Stimulated activated memory B cell treated with anti-CD40 and anti-IgM and Interleukin-4, amounts not matched to agents 10 μg/mL and 1 μg/mL and 100 μg/mL, for 72 hours (primary cell): ENCODE measurements at regions not wholly inside any gene's neighbourhood (a gene's known extent, or its start where the extent isn't known, plus 50 kb on each side); places are given as distances from the start of the nearest gene placed in this dataset.
"Not testable (repeated sequence)": the region's sequence is repeated elsewhere in the genome, so short reads cannot be mapped to it uniquely, and the experiment has no call there.

ENCODE experiments used
- ATAC-seq: fragments of 150-1000 bp; cut with Tn5 transposase; 2 replicates; pipeline ENCODE4 v1.10.0; 2021
- H3K27ac Mint-ChIP-seq: one replicate; pipeline ENCODE4 v1.8.0; 2022; ENCODE audit warnings: mild to moderate bottlenecking, mixed read lengths
- H3K27me3 Mint-ChIP-seq: one replicate; pipeline ENCODE4 v1.8.0; 2022; ENCODE audit warnings: mixed read lengths
- H3K36me3 Mint-ChIP-seq: one replicate; pipeline ENCODE4 v1.8.0; 2022; ENCODE audit warnings: mixed read lengths
- H3K4me1 Mint-ChIP-seq: one replicate; pipeline ENCODE4 v1.8.0; 2022; ENCODE audit warnings: mixed read lengths
- H3K4me3 Mint-ChIP-seq: one replicate; pipeline ENCODE4 v1.8.0; 2022; ENCODE audit warnings: mild to moderate bottlenecking, moderate library complexity, mixed read lengths
- H3K9me3 Mint-ChIP-seq: one replicate; pipeline ENCODE4 v1.8.0; 2022; ENCODE audit warnings: mixed read lengths

DNA sequence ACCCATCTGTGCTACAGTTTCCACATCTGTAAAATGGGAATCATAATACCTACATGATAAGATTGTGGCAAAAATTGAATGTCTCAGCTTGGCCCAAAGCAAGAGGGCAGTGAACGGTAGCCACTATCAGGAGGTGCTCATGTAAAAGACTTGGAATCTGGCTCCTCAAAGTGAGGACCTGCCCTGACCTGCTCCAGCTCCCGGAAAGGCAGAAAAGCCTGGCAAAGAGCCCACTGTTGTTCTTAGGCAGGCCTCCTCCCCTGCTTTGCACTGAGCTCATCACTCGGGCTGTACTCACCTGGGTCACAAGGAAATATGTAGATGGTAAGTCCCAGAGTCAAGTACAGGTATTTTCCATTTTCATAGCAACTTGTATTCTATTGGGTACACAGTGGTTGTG, 250.7 kb upstream of the TBL1XR1 start:
- no peaks in the 10 kb centered on the region for H3K9me3 Mint-ChIP-seq
- ATAC-seq, result no peak
- peak overlapping the region; percentile 82 for H3K27ac Mint-ChIP-seq

GRCh38 chr3:177448987-177449359, 251.7 kb upstream of the TBL1XR1 start:
- peak overlapping the region; percentile 82 for H3K27ac Mint-ChIP-seq
- peaks cover 20% of the 10 kb centered on the region for H3K4me1 Mint-ChIP-seq
- H3K9me3 Mint-ChIP-seq, result no peaks in the 10 kb centered on the region
- peak overlapping the region; percentile 30 for H3K4me3 Mint-ChIP-seq
- peak; percentile 77 for ATAC-seq
- no peaks in the 10 kb centered on the region for H3K36me3 Mint-ChIP-seq
- H3K27me3 Mint-ChIP-seq, result no peaks in the 10 kb centered on the region

More for the DNA sequence above, 250.7 kb upstream of the TBL1XR1 start:
- peaks cover 24% of the 10 kb centered on the region for H3K4me1 Mint-ChIP-seq
- H3K36me3 Mint-ChIP-seq, result no peaks in the 10 kb centered on the region
- H3K27me3 Mint-ChIP-seq, result no peaks in the 10 kb centered on the region
- no peak overlapping the region for H3K4me3 Mint-ChIP-seq

DNA sequence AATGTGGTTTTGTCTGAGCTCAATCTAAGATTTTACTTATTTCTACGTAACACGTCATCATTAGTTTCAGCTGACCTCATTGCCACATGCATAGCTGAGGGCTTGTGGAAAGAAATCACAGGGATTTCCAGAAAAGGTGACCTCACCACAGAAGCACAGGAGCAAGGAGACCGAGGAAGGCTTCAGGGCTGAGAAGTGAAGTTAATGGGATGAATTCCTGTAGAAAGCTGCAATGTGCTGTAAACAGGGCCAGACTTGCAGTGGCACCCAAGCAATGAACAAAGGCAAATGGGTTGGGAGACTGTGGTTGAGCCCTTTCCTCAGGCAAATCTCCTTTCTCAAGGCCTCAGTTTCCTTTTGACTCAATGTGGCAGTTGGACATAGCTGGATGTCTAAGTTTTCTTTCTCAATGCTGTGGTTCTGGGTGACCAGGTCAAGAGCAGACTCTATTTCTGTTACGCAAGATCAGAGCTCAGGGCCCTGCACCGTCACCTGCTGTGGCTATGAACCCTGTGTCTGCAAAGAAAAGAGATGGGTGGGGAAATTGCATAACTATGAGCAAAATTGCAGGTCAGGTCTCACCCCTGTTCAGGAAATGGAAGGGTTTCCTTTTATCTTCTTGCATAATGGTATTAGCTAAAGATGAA, 252.2 kb upstream of the TBL1XR1 start:
- peak overlapping the region; percentile 30 for H3K4me3 Mint-ChIP-seq
- no peaks in the 10 kb centered on the region for H3K27me3 Mint-ChIP-seq
- H3K27ac Mint-ChIP-seq, result peak overlapping the region; percentile 82
- peak; percentile 74 for ATAC-seq
- peaks cover 18% of the 10 kb centered on the region for H3K4me1 Mint-ChIP-seq
- H3K36me3 Mint-ChIP-seq, result no peaks in the 10 kb centered on the region
- no peaks in the 10 kb centered on the region for H3K9me3 Mint-ChIP-seq

DNA sequence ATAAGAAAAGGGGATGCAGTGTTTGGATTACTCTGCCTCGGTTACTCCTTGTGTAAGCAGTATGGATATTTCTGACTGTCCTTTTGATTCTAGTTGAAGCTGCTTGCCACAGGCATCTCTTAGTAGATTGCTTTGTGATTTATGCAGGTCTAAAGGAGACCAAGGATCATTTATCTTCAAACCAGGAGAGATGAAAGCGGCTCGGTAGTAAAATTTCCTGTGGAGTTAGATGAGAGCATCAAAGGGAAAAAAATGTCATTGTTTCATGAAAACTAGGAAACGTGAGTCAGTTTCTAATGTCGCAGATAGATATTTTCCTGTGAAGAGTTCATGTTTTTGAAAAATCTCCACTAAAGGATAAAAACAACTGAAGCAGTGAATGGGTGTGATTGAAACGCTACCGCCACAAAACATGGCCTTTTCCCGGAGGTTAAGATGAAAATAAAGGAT, 254.0 kb upstream of the TBL1XR1 start:
- Mint-ChIP-seq H3K4me1 (peaks cover 18% of the 10 kb centered on the region), H3K27me3 (no peaks in the 10 kb centered on the region), H3K36me3 (no peaks in the 10 kb centered on the region), H3K9me3 (no peaks in the 10 kb centered on the region), H3K4me3 (no peak overlapping the region), H3K27ac (no peak overlapping the region)
- no peak for ATAC-seq

DNA sequence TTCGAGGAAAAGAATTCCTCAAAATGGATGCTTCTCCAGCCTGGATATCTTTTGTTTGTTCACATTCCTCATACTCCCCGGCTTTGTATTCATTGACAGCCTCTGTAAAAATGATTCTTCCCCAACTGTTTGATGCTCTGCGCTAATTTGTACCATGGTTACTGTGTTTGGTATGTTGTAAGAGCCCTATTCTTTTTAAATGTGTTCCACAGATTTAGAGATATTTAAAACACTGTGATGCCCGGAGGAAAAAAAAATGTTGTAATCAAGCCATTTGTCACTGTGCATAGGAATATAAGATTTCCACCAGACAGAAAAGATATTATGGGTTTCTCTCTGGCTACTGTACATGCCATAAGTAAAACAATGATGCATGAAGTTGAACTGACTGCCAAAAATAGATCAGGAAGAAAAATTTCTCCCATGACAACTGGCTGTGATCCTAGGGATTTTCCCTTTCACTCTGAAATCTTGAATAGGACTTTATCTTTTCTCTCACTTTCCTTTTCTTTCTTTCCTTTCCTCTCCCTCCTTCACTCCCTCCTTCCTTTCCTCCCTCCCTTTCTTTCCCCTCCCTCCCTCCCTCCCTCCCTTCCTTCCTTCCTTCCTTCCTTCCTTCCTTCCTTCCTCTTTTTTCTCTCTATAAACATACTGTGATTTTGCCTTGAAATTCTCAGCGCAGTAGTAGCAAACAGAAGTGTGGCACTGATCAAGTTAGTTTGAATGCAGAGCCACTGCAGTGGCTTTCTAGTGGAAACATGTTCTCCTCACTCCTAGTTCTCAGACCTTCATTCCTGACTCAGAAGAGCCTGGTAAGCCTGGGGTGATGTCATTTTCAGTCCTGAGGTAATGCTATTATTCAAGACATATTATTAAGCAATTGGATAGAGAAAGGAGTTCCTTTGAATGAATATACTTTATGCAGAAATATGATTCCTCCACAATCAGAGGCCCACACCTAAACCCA, 254.9 kb upstream of the TBL1XR1 start:
- no peaks in the 10 kb centered on the region for H3K36me3 Mint-ChIP-seq
- ATAC-seq, result no peak
- no peak overlapping the region for H3K4me3 Mint-ChIP-seq
- H3K9me3 Mint-ChIP-seq, result no peaks in the 10 kb centered on the region
- H3K27ac Mint-ChIP-seq, result no peak overlapping the region
- H3K4me1 Mint-ChIP-seq, result peaks cover 18% of the 10 kb centered on the region
- H3K27me3 Mint-ChIP-seq, result no peaks in the 10 kb centered on the region

GRCh38 chr3:177452831-177453450, 255.7 kb upstream of the TBL1XR1 start:
- no peaks in the 10 kb centered on the region for H3K27me3 Mint-ChIP-seq
- ATAC-seq, result no peak
- H3K4me1 Mint-ChIP-seq, result peaks cover 17% of the 10 kb centered on the region
- H3K9me3 Mint-ChIP-seq, result no peaks in the 10 kb centered on the region
- H3K27ac Mint-ChIP-seq, result no peak overlapping the region
- no peak overlapping the region for H3K4me3 Mint-ChIP-seq
- H3K36me3 Mint-ChIP-seq, result no peaks in the 10 kb centered on the region

DNA sequence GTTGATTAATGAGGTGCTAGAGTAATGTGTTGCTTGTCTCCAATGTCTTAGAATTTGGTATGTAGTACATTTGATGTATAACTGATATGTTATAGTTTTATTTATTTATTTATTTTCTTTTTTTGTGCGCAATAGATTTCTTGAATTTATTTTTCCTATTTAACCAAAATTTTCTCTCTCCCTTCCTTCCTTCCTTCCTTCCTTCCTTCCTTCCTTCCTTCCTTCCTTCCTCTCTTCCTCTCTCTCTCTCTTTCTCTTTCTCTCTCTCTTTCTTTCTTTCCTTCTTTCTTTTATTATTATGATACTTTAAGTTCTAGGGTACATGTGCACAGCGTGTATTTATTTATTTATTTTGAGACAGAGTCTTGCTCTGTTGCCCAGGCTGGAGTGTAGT, 256.2 kb upstream of the TBL1XR1 start:
- no peak for ATAC-seq

DNA sequence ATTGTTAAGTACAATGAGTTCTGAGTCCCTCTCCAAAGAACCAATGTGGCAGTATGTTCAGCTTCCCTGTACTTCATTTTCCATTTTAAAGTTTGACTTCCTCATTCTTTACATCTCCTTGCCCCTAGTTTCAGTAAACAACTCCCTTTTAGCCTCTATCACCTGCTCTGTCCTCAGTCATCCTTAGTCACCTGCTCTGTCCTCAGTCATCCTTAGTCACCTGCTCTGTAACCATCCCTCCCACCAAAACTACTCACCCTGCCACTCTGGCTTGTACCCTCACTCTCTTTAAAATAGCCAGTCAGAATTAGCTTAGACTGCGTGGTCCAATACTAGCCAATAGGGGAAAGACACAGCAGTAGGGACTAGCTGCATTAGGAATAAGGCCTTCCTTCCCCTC, 259.9 kb upstream of the TBL1XR1 start:
- not testable (repeated sequence) for H3K27ac Mint-ChIP-seq, ATAC-seq, H3K4me1 Mint-ChIP-seq, H3K9me3 Mint-ChIP-seq, H3K36me3 Mint-ChIP-seq, H3K4me3 Mint-ChIP-seq, H3K27me3 Mint-ChIP-seq

More for the DNA sequence above, 256.2 kb upstream of the TBL1XR1 start:
- no peak overlapping the region for H3K27ac Mint-ChIP-seq
- H3K36me3 Mint-ChIP-seq, result no peaks in the 10 kb centered on the region
- H3K27me3 Mint-ChIP-seq, result no peaks in the 10 kb centered on the region
- H3K4me1 Mint-ChIP-seq, result peaks cover 12% of the 10 kb centered on the region
- H3K9me3 Mint-ChIP-seq, result no peaks in the 10 kb centered on the region
- no peak overlapping the region for H3K4me3 Mint-ChIP-seq

- H3K9me3 Mint-ChIP-seq, result no peaks in the 10 kb centered on the region
- ATAC-seq, result no peak
- no peaks in the 10 kb centered on the region for H3K27me3 Mint-ChIP-seq
- H3K36me3 Mint-ChIP-seq, result no peaks in the 10 kb centered on the region
- no peak overlapping the region for H3K27ac Mint-ChIP-seq
- no peak overlapping the region for H3K4me3 Mint-ChIP-seq
- no peaks in the 10 kb centered on the region for H3K4me1 Mint-ChIP-seq
Measured at GRCh38 chr3:177459401-177459800, 262.1 kb upstream of the TBL1XR1 start.

- H3K36me3 Mint-ChIP-seq, result no peaks in the 10 kb centered on the region
- no peaks in the 10 kb centered on the region for H3K4me1 Mint-ChIP-seq
- no peaks in the 10 kb centered on the region for H3K9me3 Mint-ChIP-seq
- H3K27ac Mint-ChIP-seq, result no peak overlapping the region
- H3K27me3 Mint-ChIP-seq, result no peaks in the 10 kb centered on the region
- no peak for ATAC-seq
- no peak overlapping the region for H3K4me3 Mint-ChIP-seq
Measured at GRCh38 chr3:177460047-177460446, 262.8 kb upstream of the TBL1XR1 start.

DNA sequence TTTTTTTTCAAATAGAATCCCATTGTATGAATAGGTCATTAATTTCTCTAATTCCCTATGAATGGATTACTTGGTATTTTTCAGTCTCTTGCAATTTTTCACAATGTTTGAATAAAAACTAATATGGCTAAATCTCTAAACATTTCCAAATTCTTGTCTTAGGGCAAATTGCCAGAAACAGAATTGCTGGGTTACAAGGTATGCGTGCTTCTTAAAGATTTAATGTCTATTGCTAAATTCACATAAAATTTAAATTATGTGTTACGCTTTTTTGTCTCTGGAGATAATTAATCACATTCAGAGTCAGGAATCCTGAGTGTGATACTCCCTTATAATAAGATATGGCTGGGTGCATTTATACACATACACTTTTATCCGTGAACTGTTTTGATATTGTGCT, 264.5 kb upstream of the TBL1XR1 start:
- Mint-ChIP-seq H3K4me1 (no peaks in the 10 kb centered on the region), H3K4me3 (no peak overlapping the region), H3K27me3 (no peaks in the 10 kb centered on the region), H3K27ac (no peak overlapping the region), H3K36me3 (no peaks in the 10 kb centered on the region), H3K9me3 (no peaks in the 10 kb centered on the region)
- no peak for ATAC-seq

DNA sequence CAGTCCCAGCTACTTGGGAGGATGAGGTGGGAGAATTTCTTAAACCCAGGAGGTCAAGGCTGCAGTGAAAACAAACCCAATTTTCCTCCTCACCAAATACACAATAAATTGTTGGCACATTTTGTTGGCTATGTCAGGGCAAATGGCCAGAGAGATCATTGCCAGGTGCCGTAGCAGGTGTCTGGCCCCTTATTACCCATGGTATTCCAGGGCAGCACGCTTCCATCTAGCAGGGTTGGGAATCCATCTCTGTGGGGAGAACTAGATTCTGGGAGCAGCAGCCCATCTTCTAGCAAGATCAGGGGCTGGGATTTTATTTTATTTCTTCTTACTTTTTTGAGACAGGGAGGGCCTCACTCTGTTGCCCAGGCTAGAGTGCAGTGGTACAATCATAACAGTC, 266.1 kb upstream of the TBL1XR1 start:
- ATAC-seq, H3K36me3 Mint-ChIP-seq: not testable (repeated sequence)

DNA sequence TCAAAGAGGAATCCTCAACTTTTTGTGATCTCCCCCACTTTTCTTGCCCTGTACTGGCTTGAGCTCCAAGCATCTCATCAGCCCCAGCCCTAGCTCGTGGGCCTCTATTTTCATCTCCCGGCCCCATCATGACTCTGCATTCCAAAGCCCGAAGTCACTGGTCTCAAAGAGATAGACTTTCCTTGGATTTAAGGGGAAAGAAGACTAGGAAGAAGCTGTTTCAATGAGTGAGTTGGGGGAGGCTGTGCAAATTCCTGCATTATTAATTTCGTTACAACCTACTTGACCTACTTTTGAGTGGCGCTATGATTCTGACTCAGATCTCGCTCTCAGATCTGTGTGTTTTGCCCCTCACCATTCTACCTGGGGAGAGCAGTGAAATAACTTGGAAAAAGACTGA, 266.6 kb upstream of the TBL1XR1 start:
- no peaks in the 10 kb centered on the region for H3K4me1 Mint-ChIP-seq
- no peaks in the 10 kb centered on the region for H3K9me3 Mint-ChIP-seq
- H3K27me3 Mint-ChIP-seq, result no peaks in the 10 kb centered on the region
- no peak for ATAC-seq
- no peak overlapping the region for H3K27ac Mint-ChIP-seq
- no peaks in the 10 kb centered on the region for H3K36me3 Mint-ChIP-seq
- no peak overlapping the region for H3K4me3 Mint-ChIP-seq

More for the DNA sequence above, 266.1 kb upstream of the TBL1XR1 start:
- H3K27ac Mint-ChIP-seq, H3K27me3 Mint-ChIP-seq, H3K4me1 Mint-ChIP-seq, H3K9me3 Mint-ChIP-seq, H3K4me3 Mint-ChIP-seq: not testable (repeated sequence)

DNA sequence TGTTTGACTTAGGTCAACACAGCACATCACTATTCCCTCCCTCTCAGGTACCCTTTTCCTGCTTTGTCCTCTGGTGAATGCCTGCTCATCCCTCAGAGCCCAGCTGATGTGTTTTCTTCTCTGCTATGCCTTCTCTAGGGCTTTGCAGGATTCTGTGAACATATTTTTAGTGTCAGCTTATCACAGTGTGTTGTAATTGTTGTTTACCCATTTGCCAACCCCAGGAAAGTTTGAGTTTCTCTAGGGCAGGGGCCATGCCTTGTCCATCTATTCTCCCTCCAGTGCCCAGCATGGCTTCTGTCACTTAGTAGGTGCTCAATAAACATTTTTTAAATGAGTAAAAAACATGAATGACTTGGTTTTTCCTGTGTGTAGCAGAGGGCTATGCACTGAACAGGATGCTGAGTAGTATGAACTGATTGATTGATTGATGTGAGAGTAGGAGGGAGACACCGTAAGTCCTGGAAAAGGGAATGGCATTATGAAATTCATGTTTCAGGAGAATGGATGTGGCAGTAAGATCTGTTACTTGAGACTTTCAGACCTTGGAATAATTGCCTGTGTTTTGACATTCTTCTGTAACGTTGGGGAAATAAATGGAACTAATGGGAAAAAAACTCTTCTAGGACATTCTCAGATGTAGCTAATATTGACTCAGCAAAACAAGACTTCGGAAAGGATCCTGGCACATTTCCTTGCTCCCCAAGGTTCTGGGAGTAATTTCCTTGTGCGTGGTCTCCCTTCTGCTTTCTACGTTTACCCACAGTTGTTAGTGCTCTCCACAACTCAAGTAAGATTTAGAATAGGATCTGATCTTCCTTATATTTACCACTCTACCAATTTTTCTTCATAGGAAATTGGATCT, 267.3 kb upstream of the TBL1XR1 start:
- Mint-ChIP-seq H3K27me3 (no peaks in the 10 kb centered on the region), H3K4me1 (no peaks in the 10 kb centered on the region), H3K36me3 (no peaks in the 10 kb centered on the region), H3K27ac (no peak overlapping the region), H3K4me3 (no peak overlapping the region), H3K9me3 (no peaks in the 10 kb centered on the region)
- no peak for ATAC-seq

GRCh38 chr3:177465257-177465642, 268.0 kb upstream of the TBL1XR1 start:
- no peaks in the 10 kb centered on the region for H3K27me3 Mint-ChIP-seq
- no peak for ATAC-seq
- H3K36me3 Mint-ChIP-seq, result no peaks in the 10 kb centered on the region
- H3K27ac Mint-ChIP-seq, result no peak overlapping the region
- H3K9me3 Mint-ChIP-seq, result no peaks in the 10 kb centered on the region
- H3K4me1 Mint-ChIP-seq, result no peaks in the 10 kb centered on the region
- H3K4me3 Mint-ChIP-seq, result no peak overlapping the region
